GM23338 (cell line): ENCODE measurements at regions not wholly inside any gene's neighbourhood (a gene's known extent, or its start where the extent isn't known, plus 50 kb on each side); places are given as distances from the start of the nearest gene placed in this dataset.

ENCODE experiments used
- ATAC-seq: fragments of 200-7000 bp; cut with Tn5 transposase; 3 replicates; pipeline ENCODE4 v1.9.1; 2020
- DNase-seq: peaks from one replicate; pipeline ENCODE4 v3.0.0-alpha.2; 2015; ENCODE audit warnings: low spot score
- H2AFZ ChIP-seq: fragments of 200-600 bp; sonication (generic); 2 replicates; pipeline ENCODE4 v1.8.0; 2016; ENCODE audit warnings: antibody characterized with exemption, mild to moderate bottlenecking, moderate library complexity
- H3F3A ChIP-seq: fragments of 200-600 bp; sonication (generic); replicated peaks from 2 replicates; pipeline ENCODE4 v1.8.0; 2017; ENCODE audit warnings: antibody characterized with exemption, mixed run types, low read depth
- H3K27ac ChIP-seq: fragments of 200-600 bp; sonication (generic); 2 replicates; pipeline ENCODE4 v1.6.1; 2016; ENCODE audit warnings: low read depth
- H3K27me3 ChIP-seq: fragments of 200-600 bp; sonication (generic); 2 replicates; pipeline ENCODE4 v1.8.0; 2016; ENCODE audit warnings: mild to moderate bottlenecking, mixed run types, moderate library complexity; ENCODE audit not compliant: insufficient read depth
- H3K36me3 ChIP-seq: fragments of 200-600 bp; sonication (generic); 2 replicates; pipeline ENCODE4 v1.8.0; 2016; ENCODE audit warnings: mild to moderate bottlenecking; ENCODE audit not compliant: insufficient read depth
- H3K4me1 ChIP-seq: fragments of 200-600 bp; sonication (generic); 2 replicates; pipeline ENCODE4 v1.8.0; 2016; ENCODE audit warnings: mild to moderate bottlenecking, moderate library complexity; ENCODE audit not compliant: insufficient read depth
- H3K4me2 ChIP-seq: fragments of 200-600 bp; sonication (generic); 2 replicates; pipeline ENCODE4 v1.7.1; 2017; ENCODE audit warnings: mixed run types
- H3K4me3 ChIP-seq: fragments of 200-600 bp; sonication (generic); 2 replicates; pipeline ENCODE4 v1.6.1; 2016; ENCODE audit warnings: mixed run types
- H3K79me2 ChIP-seq: fragments of 200-600 bp; sonication (generic); replicated peaks from 2 replicates; pipeline ENCODE4 v1.8.0; 2017; ENCODE audit warnings: mild to moderate bottlenecking; ENCODE audit not compliant: insufficient read depth
- H3K9me2 ChIP-seq: fragments of 200-600 bp; sonication (generic); 2 replicates; pipeline ENCODE4 v1.8.0; 2017; ENCODE audit not compliant: insufficient read depth
- H4K20me1 ChIP-seq: fragments of 200-600 bp; sonication (generic); replicated peaks from 2 replicates; pipeline ENCODE4 v1.8.0; 2017; ENCODE audit warnings: mild to moderate bottlenecking; ENCODE audit not compliant: insufficient read depth
- H3K27ac Mint-ChIP-seq: 2 replicates; pipeline ENCODE4 v1.8.0; 2020; ENCODE audit warnings: inconsistent platforms, mild to moderate bottlenecking, moderate library complexity, mixed read lengths
- H3K27me3 Mint-ChIP-seq: 3 replicates; pipeline ENCODE4 v1.8.0; 2022; ENCODE audit warnings: low read depth, mild to moderate bottlenecking, moderate library complexity, mixed read lengths, inconsistent platforms; ENCODE audit not compliant: insufficient read depth, poor library complexity
- H3K36me3 Mint-ChIP-seq: 3 replicates; pipeline ENCODE4 v1.8.0; 2021; ENCODE audit warnings: low read depth, mild to moderate bottlenecking, inconsistent platforms, moderate library complexity, mixed read lengths
- H3K4me1 Mint-ChIP-seq: 3 replicates; pipeline ENCODE4 v1.8.0; 2020; ENCODE audit warnings: mild to moderate bottlenecking, inconsistent platforms, mixed read lengths
- H3K4me3 Mint-ChIP-seq: 3 replicates; pipeline ENCODE4 v1.8.0; 2021; ENCODE audit warnings: moderate library complexity, mild to moderate bottlenecking, inconsistent platforms, mixed read lengths
- H3K9me3 Mint-ChIP-seq: 3 replicates; pipeline ENCODE4 v1.8.0; 2020; ENCODE audit warnings: moderate library complexity, mild to moderate bottlenecking, inconsistent platforms, mixed read lengths
- CREB1 ChIP-seq: fragments of 250-450 bp; sonication (Bioruptor Pico); IDR thresholded peaks from 2 replicates; pipeline ENCODE4 v1.5.0; 2020; ENCODE audit warnings: low read depth, mild to moderate bottlenecking, moderate library complexity
- CTCF ChIP-seq, 2 experiments: fragments of 200-600 bp in 1 of 2; sonication (generic) in 1 of 2; conservative IDR thresholded peaks; 2 replicates each; pipeline versions ENCODE4 v1.5.1 to v1.6.1; 2016 to 2017; ENCODE audit warnings: antibody characterized with exemption in 2 of 2, low read depth in 2 of 2, mild to moderate bottlenecking in 2 of 2, moderate library complexity in 1 of 2
- EZH2phosphoT487 ChIP-seq: fragments of 200-600 bp; sonication (generic); IDR thresholded peaks from one replicate; pipeline ENCODE4 v1.8.1; 2018; ENCODE audit warnings: antibody characterized with exemption; ENCODE audit not compliant: unreplicated experiment
- JUNB ChIP-seq: IDR thresholded peaks from one replicate; pipeline ENCODE4 v1.6.1; 2016; ENCODE audit warnings: antibody characterized with exemption; ENCODE audit not compliant: unreplicated experiment
- NANOG ChIP-seq: IDR thresholded peaks from 2 replicates; pipeline ENCODE4 v1.6.1; 2016; ENCODE audit warnings: antibody characterized with exemption, borderline replicate concordance
- POLR2AphosphoS5 ChIP-seq: IDR thresholded peaks from 2 replicates; pipeline ENCODE4 v1.6.1; 2016; ENCODE audit warnings: antibody characterized with exemption, low read depth
- REST ChIP-seq: IDR thresholded peaks from one replicate; pipeline ENCODE4 v1.6.1; 2018; ENCODE audit warnings: antibody characterized with exemption; ENCODE audit not compliant: unreplicated experiment
- STAT1 ChIP-seq: IDR thresholded peaks from one replicate; pipeline ENCODE4 v1.6.1; 2016; ENCODE audit warnings: antibody characterized with exemption; ENCODE audit not compliant: unreplicated experiment
- ZNF114 ChIP-seq: fragments of 250-450 bp; sonication (Bioruptor Pico); IDR thresholded peaks from 2 replicates; pipeline ENCODE4 v1.5.0; 2020; ENCODE audit warnings: mild to moderate bottlenecking, moderate library complexity
- ZNF462 ChIP-seq: fragments of 250-450 bp; sonication (Bioruptor Pico); IDR thresholded peaks from 2 replicates; pipeline ENCODE4 v1.5.0; 2020; ENCODE audit warnings: mild to moderate bottlenecking, moderate library complexity

GRCh38 chr13:99873141-99873540 lies 98.4 kb downstream of the ZIC5 start (continued):
- TF ChIP-seq CTCF (conservative IDR thresholded peaks at IDR 0.05; ENCODE audit: low read depth in 2 of 2) (no peak), ZNF114 (CRISPR knock-in tag) (no peak), CREB1 (CRISPR knock-in tag) (no peak)

- Histone ChIP-seq H3K27ac (no peak overlapping the region), H2AFZ (no peak overlapping the region), H3K4me2 (peak overlapping the region; percentile 16; the same call in 1 of the 2 replicates), H3K79me2 (no peaks in the 10 kb centered on the region), H4K20me1 (no peaks in the 10 kb centered on the region), H3K4me1 (peaks cover 41% of the 10 kb centered on the region), H3K9me2 (no peaks in the 10 kb centered on the region), H3K36me3 (no peaks in the 10 kb centered on the region), H3K4me3 (no peak overlapping the region), H3F3A (no peaks in the 10 kb centered on the region), H3K27me3 (no peaks in the 10 kb centered on the region)
- no peaks in the 10 kb centered on the region for H3K36me3 Mint-ChIP-seq
- ATAC-seq (no peak), DNase-seq (no peak)
- no peak overlapping the region; the same call in 1 of the 2 replicates for H3K27ac Mint-ChIP-seq
- no peaks in the 10 kb centered on the region for H3K9me3 Mint-ChIP-seq
- no peaks in the 10 kb centered on the region for H3K27me3 Mint-ChIP-seq
- H3K4me3 Mint-ChIP-seq: no peak overlapping the region
- H3K4me1 Mint-ChIP-seq: peaks cover 46% of the 10 kb centered on the region
- TF ChIP-seq ZNF114 (CRISPR knock-in tag) (no peak), EZH2phosphoT487 (no peak), CTCF (conservative IDR thresholded peaks at IDR 0.05; ENCODE audit: low read depth in 2 of 2) (no peak), NANOG (no peak), STAT1 (no peak), POLR2AphosphoS5 (no peak), CREB1 (CRISPR knock-in tag) (no peak), REST (no peak), ZNF462 (CRISPR knock-in tag) (no peak), JUNB (no peak)
These were observed 100.2 kb downstream of the ZIC5 start for GRCh38 chr13:99871249-99871898.
